ENCODE measurements at regions not wholly inside any gene's neighbourhood (a gene's known extent, or its start where the extent isn't known, plus 50 kb on each side); places are given as distances from the start of the nearest gene placed in this dataset.

- H3K27me3 ChIP-seq (ENCODE audit: control insufficient read depth, insufficient read depth, low read length) = no peaks in the 10 kb centered on the region
- no peak for TF ChIP-seq CTCF (IDR thresholded peaks at IDR 0.05; ENCODE audit: insufficient read depth, low read length, poor library complexity, severe bottlenecking)
- H3K36me3 ChIP-seq (ENCODE audit: control insufficient read depth, insufficient read depth, low read length) = no peaks in the 10 kb centered on the region
- H3K4me3 ChIP-seq (ENCODE audit: low read depth, low read length) = no peak overlapping the region
- DNase-seq (ENCODE audit: low read depth) = no peak
These were observed 259.1 kb upstream of the PEX5L start for GRCh38 chr3:180295811-180296210.

- no peak overlapping the region for H3K4me3 ChIP-seq (ENCODE audit: low read depth, low read length)
- no peak for TF ChIP-seq CTCF (IDR thresholded peaks at IDR 0.05; ENCODE audit: insufficient read depth, low read length, poor library complexity, severe bottlenecking)
These were observed 260.2 kb upstream of the PEX5L start for GRCh38 chr3:180296971-180297370.

GRCh38 chr3:180306155-180306554 is 269.4 kb upstream of the PEX5L start:
- Histone ChIP-seq H3K36me3 (ENCODE audit: control insufficient read depth, insufficient read depth, low read length) (no peaks in the 10 kb centered on the region), H3K4me3 (ENCODE audit: low read depth, low read length) (no peak overlapping the region), H3K27me3 (ENCODE audit: control insufficient read depth, insufficient read depth, low read length) (no peaks in the 10 kb centered on the region)
- DNase-seq (ENCODE audit: low read depth) = no peak
- no peak for TF ChIP-seq CTCF (IDR thresholded peaks at IDR 0.05; ENCODE audit: insufficient read depth, low read length, poor library complexity, severe bottlenecking)

More at GRCh38 chr3:180296971-180297370, 260.2 kb upstream of the PEX5L start:
- DNase-seq (ENCODE audit: low read depth) = no peak
- Histone ChIP-seq H3K36me3 (ENCODE audit: control insufficient read depth, insufficient read depth, low read length) (no peaks in the 10 kb centered on the region), H3K27me3 (ENCODE audit: control insufficient read depth, insufficient read depth, low read length) (no peaks in the 10 kb centered on the region)

- Histone ChIP-seq H3K4me3 (ENCODE audit: low read depth, low read length) (no peak overlapping the region), H3K36me3 (ENCODE audit: control insufficient read depth, insufficient read depth, low read length) (no peaks in the 10 kb centered on the region), H3K27me3 (ENCODE audit: control insufficient read depth, insufficient read depth, low read length) (no peaks in the 10 kb centered on the region)
- no peak for TF ChIP-seq CTCF (IDR thresholded peaks at IDR 0.05; ENCODE audit: insufficient read depth, low read length, poor library complexity, severe bottlenecking)
- peak; percentile 1 for DNase-seq (ENCODE audit: low read depth)
These were observed 270.0 kb upstream of the PEX5L start for GRCh38 chr3:180306691-180307090.

GRCh38 chr3:180311242-180311641 is 274.5 kb upstream of the PEX5L start:
- no peaks in the 10 kb centered on the region for H3K36me3 ChIP-seq (ENCODE audit: control insufficient read depth, insufficient read depth, low read length)
- DNase-seq (ENCODE audit: low read depth) = no peak
- no peak for TF ChIP-seq CTCF (IDR thresholded peaks at IDR 0.05; ENCODE audit: insufficient read depth, low read length, poor library complexity, severe bottlenecking)
- H3K4me3 ChIP-seq (ENCODE audit: low read depth, low read length) = no peak overlapping the region
- H3K27me3 ChIP-seq (ENCODE audit: control insufficient read depth, insufficient read depth, low read length) = no peaks in the 10 kb centered on the region

- Histone ChIP-seq H3K27me3 (ENCODE audit: control insufficient read depth, insufficient read depth, low read length) (no peaks in the 10 kb centered on the region), H3K4me3 (ENCODE audit: low read depth, low read length) (no peak overlapping the region), H3K36me3 (ENCODE audit: control insufficient read depth, insufficient read depth, low read length) (no peaks in the 10 kb centered on the region)
- TF ChIP-seq CTCF (IDR thresholded peaks at IDR 0.05; ENCODE audit: insufficient read depth, low read length, poor library complexity, severe bottlenecking) = no peak
- no peak for DNase-seq (ENCODE audit: low read depth)
These were observed 279.6 kb upstream of the PEX5L start for GRCh38 chr3:180316321-180316720.

Data from kidney epithelial cell (primary cell).